K562 (cell line): ENCODE measurements at regions not wholly inside any gene's neighbourhood (a gene's known extent, or its start where the extent isn't known, plus 50 kb on each side); places are given as distances from the start of the nearest gene placed in this dataset.

ENCODE experiments used
- ATAC-seq: fragments of 200-7000 bp; cut with Tn5 transposase; 3 replicates; pipeline ENCODE4 v1.9.1; 2020; ENCODE audit warnings: moderate library complexity
- BruUV-seq: library from RNA; stranded (reverse); fragments of 400-500 nt; replicated peaks from 2 replicates; lab custom pipeline; 2021; lab: Mats Ljungman, UMichigan
- CTCF ChIA-PET: fragments of 300-600 bp; formaldehyde crosslinking; extraction: SDS; loops from one replicate; lab custom pipeline; 2021; ENCODE audit warnings: low intra/inter-chr PET ratio; lab: Yijun Ruan, JAX
- POLR2A ChIA-PET: fragments of 300-600, 350-650 bp; sonication (Branson Sonifier 250); formaldehyde crosslinking; extraction: SDS; loops from one replicate; lab custom pipeline; 2021; ENCODE audit warnings: antibody characterized with exemption, inconsistent platforms; lab: Yijun Ruan, JAX
- DNase-seq, 4 experiments: peaks; one replicate each; pipeline versions ENCODE4 v3.0.0 to v3.0.0-alpha.2; 2011 to 2018; ENCODE audit warnings: low spot score in 3 of 4, mixed read lengths in 3 of 4; ENCODE audit errors: extremely low read depth in 1 of 4
- FAIRE-seq: peaks from 2 replicates; lab custom pipeline; 2011; peaks lifted over from hg19 to GRCh38; lab: Jason Lieb, UNC
- H2AFZ ChIP-seq: 2 replicates; pipeline ENCODE4 v1.6.0; 2011; ENCODE audit warnings: low read depth, low read length, control low read depth, inconsistent platforms
- H3K27ac ChIP-seq: fragments of 200-600 bp; 3 replicates; pipeline ENCODE4 v1.8.0; 2011; ENCODE audit warnings: low read depth, mild to moderate bottlenecking, control low read depth, inconsistent platforms, low read length, moderate library complexity, mixed read lengths; ENCODE audit errors: extremely low read depth
- H3K27me3 ChIP-seq, 2 experiments: fragments of 300-600 bp in 1 of 2; 2 replicates in 1 of 2; 3 replicates in 1 of 2; pipeline versions ENCODE4 v1.6.0 to v1.8.0; 2011; ENCODE audit warnings: inconsistent platforms in 2 of 2, low read length in 2 of 2, mild to moderate bottlenecking in 1 of 2, mixed read lengths in 1 of 2, moderate library complexity in 1 of 2; ENCODE audit not compliant: control insufficient read depth in 2 of 2, insufficient read depth in 2 of 2
- H3K36me3 ChIP-seq: fragments of 300-600 bp; 3 replicates; pipeline ENCODE4 v1.8.0; 2011; ENCODE audit warnings: mild to moderate bottlenecking, low read length, inconsistent platforms; ENCODE audit not compliant: control insufficient read depth, insufficient read depth
- H3K4me1 ChIP-seq, 2 experiments: fragments of 200-600 bp in 1 of 2; replicated peaks in 1 of 2; 2 replicates in 1 of 2; 3 replicates in 1 of 2; pipeline versions ENCODE4 v1.5.1 to v1.8.0; 2011; ENCODE audit warnings: inconsistent platforms in 2 of 2, low read length in 2 of 2, mild to moderate bottlenecking in 1 of 2, mixed read lengths in 1 of 2, moderate library complexity in 1 of 2; ENCODE audit not compliant: control insufficient read depth in 2 of 2, insufficient read depth in 2 of 2
- H3K4me2 ChIP-seq: 2 replicates; pipeline ENCODE4 v1.6.1; 2011; ENCODE audit warnings: low read length, control low read depth, inconsistent platforms, mixed read lengths; ENCODE audit not compliant: insufficient read depth
- H3K4me3 ChIP-seq: fragments of 200-600 bp; sonication (generic), shearing (Covaris generic); 2 replicates; pipeline ENCODE4 v1.5.1; 2016; ENCODE audit warnings: control low read depth, inconsistent platforms
- H3K79me2 ChIP-seq: fragments of 200-600 bp; 3 replicates; pipeline ENCODE4 v1.8.0; 2011; ENCODE audit warnings: low read length, inconsistent platforms; ENCODE audit not compliant: control insufficient read depth, insufficient read depth
- H3K9ac ChIP-seq, 2 experiments: 2 replicates each; pipeline versions ENCODE4 v1.6.0 to v1.6.1; 2011; ENCODE audit warnings: low read depth in 2 of 2, low read length in 2 of 2, control low read depth in 1 of 2, inconsistent platforms in 1 of 2, mild to moderate bottlenecking in 1 of 2, mixed read lengths in 1 of 2; ENCODE audit not compliant: insufficient read depth in 1 of 2
- H3K9me1 ChIP-seq: one replicate; pipeline ENCODE4 v1.6.0; 2011; ENCODE audit warnings: inconsistent platforms, mild to moderate bottlenecking, low read length, moderate library complexity; ENCODE audit not compliant: control insufficient read depth, insufficient read depth
- H3K9me3 ChIP-seq: replicated peaks from 2 replicates; pipeline ENCODE4 v1.5.1; 2011; ENCODE audit warnings: low read depth, low read length, inconsistent platforms; ENCODE audit not compliant: control insufficient read depth, insufficient read depth
- H4K20me1 ChIP-seq: replicated peaks from 2 replicates; pipeline ENCODE4 v1.6.1; 2011; ENCODE audit warnings: low read length, inconsistent platforms, mixed read lengths; ENCODE audit not compliant: control insufficient read depth, insufficient read depth
- FOXM1 ChIP-seq, 2 experiments: fragments of 450-650 bp in 1 of 2; sonication (generic) in 1 of 2; formaldehyde crosslinking in 1 of 2; IDR thresholded peaks; 2 replicates each; pipeline versions ENCODE4 v1.6.1 to v1.9.0; 2017 to 2022; ENCODE audit warnings: low read depth in 2 of 2, mild to moderate bottlenecking in 2 of 2, missing genetic modification reagents in 1 of 2, moderate library complexity in 1 of 2
- HNRNPL ChIP-seq: fragments of 200-400 bp; formaldehyde crosslinking; IDR thresholded peaks from 2 replicates; pipeline ENCODE4 v1.6.1; 2017; ENCODE audit warnings: low read depth, mild to moderate bottlenecking, low read length
- PBX2 ChIP-seq, 2 experiments: IDR thresholded peaks in 1 of 2; conservative IDR thresholded peaks in 1 of 2; 2 replicates each; pipeline ENCODE4 v1.6.1; 2016; ENCODE audit warnings: low read depth in 2 of 2, mild to moderate bottlenecking in 1 of 2, missing compliant biosample characterization in 1 of 2, missing genetic modification characterization in 1 of 2, moderate library complexity in 1 of 2
- PREB ChIP-seq: sonication (generic); formaldehyde crosslinking; IDR thresholded peaks from 2 replicates; pipeline ENCODE4 v1.8.1; 2023; ENCODE audit warnings: mild to moderate bottlenecking, missing genetic modification reagents
- RNF2 ChIP-seq: sonication (generic); IDR thresholded peaks from 2 replicates; pipeline ENCODE4 v1.6.1; 2016
- ZFP91 ChIP-seq: sonication (generic); formaldehyde crosslinking; IDR thresholded peaks from 2 replicates; pipeline ENCODE4 v1.8.0; 2022; ENCODE audit warnings: mild to moderate bottlenecking, missing genetic modification reagents
- ZNF431 ChIP-seq: sonication (generic); formaldehyde crosslinking; IDR thresholded peaks from 2 replicates; pipeline ENCODE4 v1.8.0; 2022; ENCODE audit warnings: mild to moderate bottlenecking, missing genetic modification reagents
- ZNF551 ChIP-seq: fragments of 250-450 bp; sonication (Bioruptor Pico); IDR thresholded peaks from 2 replicates; pipeline ENCODE4 v1.5.0; 2021; ENCODE audit warnings: mild to moderate bottlenecking, moderate library complexity
- WGBS: fragments of 100-300 bp; shearing (Covaris generic); methylation state at CpG from one replicate; pipeline ENCODE4 v1.1.6; 2016; ENCODE audit warnings: low coverage, mixed read lengths; ENCODE audit not compliant: insufficient coverage; ENCODE audit errors: missing lambda C conversion rate; 5-methylcytosine and 5-hydroxymethylcytosine counted together
- in situ Hi-C: fragments of 300-500 bp; cut with MboI; formaldehyde crosslinking; loops from 4 replicates; pipeline ENCODE4 v1.15.0; 2018; ENCODE audit warnings: inconsistent platforms, mixed read lengths
- intact Hi-C: fragments of 100-400 bp; cut with micrococcal nuclease; formaldehyde crosslinking; loops from 2 replicates; pipeline ENCODE4 v1.14.2; 2022
- TF ChIP-seq, protein P1 (sequence below): fragments of 250-450 bp; sonication (Bioruptor Pico); IDR thresholded peaks from 2 replicates; pipeline ENCODE4 v1.8.0; 2022; ENCODE audit warnings: moderate library complexity, mild to moderate bottlenecking, inconsistent platforms
- TF ChIP-seq, protein P2 (sequence below): IDR thresholded peaks from 2 replicates; pipeline ENCODE4 v1.6.1; 2012; ENCODE audit warnings: low read depth, low read length, improper control_type of control experiment, borderline replicate concordance

- TF ChIP-seq, protein P1, sequence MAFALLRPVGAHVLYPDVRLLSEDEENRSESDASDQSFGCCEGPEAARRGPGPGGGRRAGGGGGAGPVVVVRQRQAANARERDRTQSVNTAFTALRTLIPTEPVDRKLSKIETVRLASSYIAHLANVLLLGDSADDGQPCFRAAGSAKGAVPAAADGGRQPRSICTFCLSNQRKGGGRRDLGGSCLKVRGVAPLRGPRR (CRISPR knock-in tag) = no peak
- TF ChIP-seq PBX2 (CRISPR knock-in tag; IDR thresholded peaks at IDR 0.05; ENCODE audit: low read depth) = no peak
- TF ChIP-seq PBX2 (tag; conservative IDR thresholded peaks at IDR 0.05; ENCODE audit: low read depth) = no peak
Observed at GRCh38 chr2:235264512-235264911, 229.3 kb upstream of the AGAP1 start (continued).

- TF ChIP-seq HNRNPL = no peak
- TF ChIP-seq, protein P2, sequence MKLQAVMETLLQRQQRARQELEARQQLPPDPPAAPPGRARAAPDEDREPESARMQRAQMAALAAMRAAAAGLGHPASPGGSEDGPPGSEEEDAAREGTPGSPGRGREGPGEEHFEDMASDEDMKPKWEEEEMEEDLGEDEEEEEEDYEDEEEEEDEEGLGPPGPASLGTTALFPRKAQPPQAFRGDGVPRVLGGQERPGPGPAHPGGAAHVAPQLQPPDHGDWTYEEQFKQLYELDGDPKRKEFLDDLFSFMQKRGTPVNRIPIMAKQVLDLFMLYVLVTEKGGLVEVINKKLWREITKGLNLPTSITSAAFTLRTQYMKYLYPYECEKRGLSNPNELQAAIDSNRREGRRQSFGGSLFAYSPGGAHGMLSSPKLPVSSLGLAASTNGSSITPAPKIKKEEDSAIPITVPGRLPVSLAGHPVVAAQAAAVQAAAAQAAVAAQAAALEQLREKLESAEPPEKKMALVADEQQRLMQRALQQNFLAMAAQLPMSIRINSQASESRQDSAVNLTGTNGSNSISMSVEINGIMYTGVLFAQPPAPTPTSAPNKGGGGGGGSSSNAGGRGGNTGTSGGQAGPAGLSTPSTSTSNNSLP = no peak
- no peak for TF ChIP-seq ZNF431
- TF ChIP-seq PREB (CRISPR knock-in tag) = no peak
- TF ChIP-seq FOXM1 (IDR thresholded peaks at IDR 0.05; ENCODE audit: low read depth) = no peak
- TF ChIP-seq FOXM1 (CRISPR knock-in tag; IDR thresholded peaks at IDR 0.05; ENCODE audit: low read depth) = no peak
- no peak for TF ChIP-seq RNF2
- no peak for TF ChIP-seq ZFP91 (CRISPR knock-in tag)
- TF ChIP-seq ZNF551 (CRISPR knock-in tag) = no peak
- no peaks in the 10 kb centered on the region for H3K4me1 ChIP-seq
- BruUV-seq = no TSS peak
- no peaks in the 10 kb centered on the region for H3K9me1 ChIP-seq
- CTCF ChIA-PET = no interaction called here
- intact Hi-C loops = no loop called here
- 0% methylated on average over 5 of the region's 9 CpGs for WGBS
- DNase-seq (no peak), FAIRE-seq (no peak), ATAC-seq (no peak)
- H3K9ac ChIP-seq = no peak overlapping the region
- H3K4me3 ChIP-seq = no peak overlapping the region
- peaks cover 7 to 31% of the 10 kb centered on the region in 2 experiments; a peak in 3 of 5 replicates for H3K27me3 ChIP-seq
- in situ Hi-C loops = no loop called here
- H3K36me3 ChIP-seq = no peaks in the 10 kb centered on the region
- no peaks in the 10 kb centered on the region; the same call in 1 of the 2 replicates for H3K9me3 ChIP-seq
- no peaks in the 10 kb centered on the region; the same call in 1 of the 2 replicates for H4K20me1 ChIP-seq
- no peak overlapping the region for H3K4me2 ChIP-seq
- H3K79me2 ChIP-seq = no peaks in the 10 kb centered on the region
- no peak overlapping the region for H3K27ac ChIP-seq
- POLR2A ChIA-PET = interaction anchor here (0.6 kb wide), 1 partner anchor 1379 kb away, joined by 4 read pairs; no protein-coding TSS in a partner anchor
- H2AFZ ChIP-seq = no peak overlapping the region
Observed at GRCh38 chr2:235265348-235265965, 228.4 kb upstream of the AGAP1 start.
